HG03571 (cell line): ENCODE measurements at regions not wholly inside any gene's neighbourhood (a gene's known extent, or its start where the extent isn't known, plus 50 kb on each side); places are given as distances from the start of the nearest gene placed in this dataset.
A peak's percentile ranks its signal among the peaks of the same experiment; 100 is the strongest.

Source experiments
- ATAC-seq: cut with Tn5 transposase; IDR thresholded peaks from one replicate; pipeline ENCODE4 v1.9.1; 2021; ENCODE audit not compliant: unreplicated experiment

GRCh38 chr12:46472144-46472705 lies 99.7 kb upstream of the SLC38A2 start:
- no peak for ATAC-seq

- no peak for ATAC-seq
Observed at GRCh38 chr12:46471404-46471803, 98.8 kb upstream of the SLC38A2 start.

- no peak for ATAC-seq
Observed at GRCh38 chr12:46470975-46471374, 98.4 kb upstream of the SLC38A2 start.

DNA sequence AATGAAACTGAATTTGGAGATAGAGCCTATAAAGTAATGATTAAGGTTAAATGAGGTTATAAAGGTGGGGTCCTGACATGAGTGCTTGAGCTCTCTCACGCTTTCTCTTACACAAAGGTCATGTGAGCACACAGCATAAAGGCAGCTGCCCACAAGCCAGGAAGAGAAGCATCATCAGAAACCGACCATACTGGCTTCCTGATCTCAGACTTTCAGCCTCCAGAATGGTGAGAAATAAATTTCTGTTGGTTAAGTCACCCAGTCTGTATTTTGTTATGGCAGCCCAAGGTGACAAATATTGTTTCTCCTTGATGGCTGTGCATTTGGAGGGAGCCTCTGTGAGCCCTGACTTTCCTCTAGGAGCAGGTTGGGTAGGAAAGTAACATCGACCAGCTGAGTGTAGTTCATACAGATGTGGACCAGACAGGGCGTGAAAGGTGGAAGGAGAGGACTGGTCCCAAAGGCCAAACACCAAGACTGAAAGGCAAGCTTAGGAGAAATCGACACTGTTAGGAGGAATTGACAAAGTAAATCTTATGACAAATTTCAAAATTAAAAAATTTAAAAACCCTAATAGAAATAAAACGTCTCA lies 97.6 kb upstream of the SLC38A2 start:
- peak; percentile 53 for ATAC-seq

GRCh38 chr12:46468813-46469212 lies 96.2 kb upstream of the SLC38A2 start:
- no peak for ATAC-seq

- ATAC-seq, result no peak
Observed at GRCh38 chr12:46468160-46468559, 95.6 kb upstream of the SLC38A2 start.

DNA sequence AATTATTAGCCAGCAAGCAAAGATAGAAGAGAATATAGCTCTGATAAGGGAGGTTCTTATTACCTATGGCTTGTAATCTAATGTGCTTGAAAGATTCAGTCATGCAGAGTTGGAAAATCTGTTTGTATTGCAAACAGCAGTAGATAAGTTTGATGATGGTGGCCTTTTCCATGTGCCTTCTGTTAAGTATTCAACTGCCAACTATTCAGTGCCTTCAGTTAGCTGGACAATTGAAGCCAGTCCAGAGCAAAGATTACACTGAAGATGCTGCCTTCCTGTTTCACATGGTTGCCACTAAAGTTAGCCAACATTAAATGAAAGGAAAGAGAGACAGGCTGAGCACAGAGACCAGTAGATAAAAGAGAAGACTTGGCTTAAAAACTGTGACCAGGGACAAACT lies 92.7 kb upstream of the SLC38A2 start:
- ATAC-seq, result no peak

DNA sequence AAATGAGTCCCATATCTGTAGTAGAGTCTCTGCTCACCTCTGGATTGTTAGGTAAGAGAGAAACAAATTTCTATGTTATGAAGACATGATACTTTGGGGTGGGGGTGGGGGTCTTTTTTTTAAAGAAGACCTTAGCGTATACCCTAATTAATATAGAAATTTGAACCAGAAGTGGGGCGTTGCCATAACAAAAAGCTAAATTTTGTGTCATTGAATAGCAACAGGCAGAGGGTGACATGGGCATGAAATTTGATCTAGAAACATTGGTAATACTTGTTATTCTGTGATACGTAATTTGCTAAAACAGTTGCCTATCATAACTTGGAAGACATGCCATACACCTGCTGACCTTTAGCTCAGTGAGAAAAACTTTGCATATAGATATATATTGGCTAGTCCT lies 92.3 kb upstream of the SLC38A2 start:
- ATAC-seq, result no peak

DNA sequence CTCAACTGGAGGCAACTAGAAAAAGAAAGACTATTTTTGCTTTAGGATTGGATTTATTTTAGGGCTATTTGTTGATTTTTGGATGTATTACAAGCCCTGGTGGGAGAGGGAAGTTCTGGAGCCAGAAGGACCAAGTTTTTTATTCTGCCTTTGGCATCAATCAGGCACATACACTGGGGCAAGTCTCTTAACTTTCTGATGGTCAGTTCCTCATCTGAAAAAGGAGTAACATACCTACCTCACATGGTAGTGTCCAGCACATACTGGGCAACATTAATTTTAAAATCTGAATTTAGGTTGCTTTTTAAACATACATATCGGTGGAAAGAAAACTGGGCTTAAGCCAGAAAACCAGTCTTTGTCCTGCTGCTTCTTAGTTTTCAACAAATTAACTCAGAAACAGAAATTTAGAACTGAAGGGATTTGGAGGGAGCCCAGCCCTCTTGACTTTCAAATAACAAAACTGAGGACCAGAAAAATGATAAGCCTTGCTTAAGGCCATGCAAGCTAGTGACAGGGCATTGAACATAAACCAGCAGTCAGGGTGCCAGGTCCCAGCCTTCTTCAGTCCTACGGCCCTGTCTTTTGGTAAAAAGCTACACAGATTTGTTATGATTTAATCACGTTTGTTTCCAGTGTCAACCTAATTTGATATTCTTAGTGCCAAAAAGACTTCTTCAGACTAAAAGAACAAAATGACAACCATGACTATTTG lies 90.2 kb upstream of the SLC38A2 start:
- ATAC-seq, result no peak

- no peak for ATAC-seq
Observed at GRCh38 chr12:46461907-46462640, 89.5 kb upstream of the SLC38A2 start.

GRCh38 chr12:46461459-46461858 lies 88.9 kb upstream of the SLC38A2 start:
- ATAC-seq, result no peak

GRCh38 chr12:46460682-46461210 lies 88.2 kb upstream of the SLC38A2 start:
- ATAC-seq, result no peak

- ATAC-seq, result no peak
Observed at GRCh38 chr12:46459861-46460545, 87.4 kb upstream of the SLC38A2 start.

DNA sequence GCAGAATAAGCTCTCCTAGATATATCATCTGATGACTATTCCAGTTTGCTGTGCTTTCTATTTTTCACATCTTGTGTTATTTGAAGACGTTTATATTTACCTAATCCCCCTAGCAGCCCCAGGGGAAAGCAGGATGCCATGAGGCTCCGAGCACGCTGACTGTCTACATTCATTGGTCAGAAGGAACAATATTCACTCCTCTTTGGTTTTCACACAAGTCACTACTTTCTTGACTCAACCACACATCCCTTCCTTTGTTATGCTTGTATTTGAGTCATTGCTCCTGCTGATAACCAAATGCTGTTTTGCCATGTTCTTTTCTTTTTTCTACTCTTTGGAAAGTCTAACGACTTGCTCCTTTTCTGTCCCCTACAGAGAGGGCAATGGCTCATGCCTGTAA lies 86.5 kb upstream of the SLC38A2 start:
- no peak for ATAC-seq

DNA sequence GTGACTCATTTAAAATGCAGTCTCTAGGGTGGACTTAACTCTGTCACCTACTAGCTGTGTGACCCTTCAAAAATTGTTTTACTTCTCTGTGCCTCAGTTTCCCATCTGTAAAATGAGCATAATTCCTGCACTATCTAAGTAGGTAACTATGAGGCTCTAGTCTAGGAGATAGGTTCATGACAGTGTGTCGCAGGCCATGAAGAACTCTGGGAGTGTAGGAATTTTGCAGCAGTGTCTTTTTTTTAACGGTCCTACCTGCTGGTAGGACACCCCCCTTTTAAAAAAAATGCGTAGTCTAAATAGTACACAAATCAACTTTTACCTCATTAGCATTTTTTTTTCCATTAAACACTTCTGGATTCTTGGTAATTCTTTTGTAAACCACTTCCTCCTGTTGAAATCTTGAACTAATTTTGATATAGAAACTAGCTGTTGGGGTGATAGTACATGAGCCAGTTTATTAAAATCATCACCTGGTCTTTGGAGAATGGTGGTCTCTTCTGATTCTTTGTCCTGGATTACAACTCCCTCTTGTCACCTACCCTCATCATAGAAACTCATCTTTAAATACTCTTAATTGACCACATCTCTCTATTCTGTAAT lies 86.0 kb upstream of the SLC38A2 start:
- ATAC-seq, result no peak

- no peak for ATAC-seq
Observed at GRCh38 chr12:46457958-46458357, 85.4 kb upstream of the SLC38A2 start.

DNA sequence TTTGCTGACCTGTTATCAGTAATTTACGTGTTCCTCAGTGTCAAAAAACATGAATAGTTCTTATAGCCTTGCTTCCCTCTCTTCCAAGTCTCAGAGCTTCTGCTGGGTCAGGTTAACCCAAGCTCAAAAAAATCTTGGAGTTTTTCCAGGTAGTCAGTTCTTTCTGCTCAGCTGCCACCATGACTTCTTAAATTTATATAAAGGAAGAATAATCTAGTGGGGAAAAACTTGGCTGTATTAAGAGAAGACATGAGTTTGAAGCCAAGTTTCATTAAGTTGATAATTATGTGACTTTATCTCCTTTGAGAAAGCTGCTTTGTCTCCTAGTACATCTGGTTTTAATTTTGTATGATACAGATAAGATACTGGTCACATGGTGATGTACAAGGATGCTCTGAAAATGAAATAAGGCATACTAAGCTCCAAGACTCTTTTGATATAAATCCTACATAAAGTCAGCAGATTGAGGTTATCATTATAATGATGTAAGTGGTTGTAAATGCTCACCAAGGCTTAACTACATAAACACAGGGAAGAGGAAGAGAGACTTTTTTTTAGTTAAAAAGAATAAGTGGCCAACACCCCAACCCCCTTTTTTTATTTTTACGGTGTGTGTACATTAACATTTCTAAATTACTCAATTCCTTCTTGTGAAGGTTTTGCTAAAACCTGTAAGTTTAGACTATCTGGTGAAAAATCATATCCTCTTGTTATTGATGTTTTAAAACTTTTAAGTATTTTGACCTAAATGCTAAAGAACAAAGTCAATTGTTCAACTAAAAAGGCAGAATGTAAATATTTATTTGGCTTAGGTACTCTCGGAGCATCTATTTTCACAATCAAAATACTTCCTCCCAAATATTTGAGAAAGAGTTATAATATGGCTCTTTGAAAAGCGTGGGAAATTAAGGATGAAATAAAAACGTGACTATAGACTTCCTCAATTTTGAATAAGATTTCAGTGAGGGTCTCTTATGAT lies 84.1 kb upstream of the SLC38A2 start:
- no peak for ATAC-seq

- ATAC-seq, result no peak
Observed at GRCh38 chr12:46455648-46456352, 83.2 kb upstream of the SLC38A2 start.

- no peak for ATAC-seq
Observed at GRCh38 chr12:46454981-46455380, 82.4 kb upstream of the SLC38A2 start.
